ENCODE measurements at regions not wholly inside any gene's neighbourhood (a gene's known extent, or its start where the extent isn't known, plus 50 kb on each side); places are given as distances from the start of the nearest gene placed in this dataset.

DNA sequence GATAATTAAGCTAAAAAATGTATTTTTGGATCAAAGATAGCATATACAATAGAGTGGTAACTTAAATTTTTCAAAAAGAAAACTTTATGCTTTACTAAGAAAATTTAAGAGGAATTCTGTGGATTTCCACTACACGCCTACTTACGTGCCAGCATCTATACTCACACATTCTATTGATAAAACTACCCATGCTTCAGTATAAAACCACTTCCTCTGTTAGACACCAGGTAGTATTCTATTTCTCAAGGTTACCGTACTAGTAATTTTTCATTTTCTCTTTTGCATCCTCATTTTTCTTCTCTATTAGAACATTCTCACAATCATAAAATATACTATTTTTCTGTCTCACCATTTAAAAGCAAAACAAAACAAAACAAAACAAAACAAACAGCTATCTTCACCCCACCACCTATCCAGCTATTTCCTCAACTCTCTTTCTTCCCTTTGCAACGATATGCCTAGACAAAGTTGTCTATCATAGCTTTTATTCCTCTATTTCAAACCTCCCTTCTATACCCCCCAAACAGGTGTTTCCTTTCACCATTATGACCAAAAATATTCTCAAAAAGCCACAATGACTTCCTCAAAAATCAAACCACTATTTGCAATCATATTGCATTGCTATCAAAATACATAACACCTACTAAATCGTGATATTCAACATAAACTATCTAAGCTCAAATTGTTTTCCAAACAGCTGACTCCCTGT, 1652.0 kb downstream of the MRPL39 start:
- Mint-ChIP-seq H3K27ac (no peak overlapping the region), H3K4me3 (ENCODE audit: low read depth) (no peak overlapping the region), H3K27me3 (no peaks in the 10 kb centered on the region), H3K4me1 (ENCODE audit: low read depth) (no peaks in the 10 kb centered on the region), H3K9me3 (ENCODE audit: low read depth) (peaks cover 2% of the 10 kb centered on the region), H3K36me3 (ENCODE audit: insufficient read depth) (no peaks in the 10 kb centered on the region)
- DNase-seq (ENCODE audit: low spot score, unreplicated experiment), result no peak
- TF ChIP-seq, protein P1, sequence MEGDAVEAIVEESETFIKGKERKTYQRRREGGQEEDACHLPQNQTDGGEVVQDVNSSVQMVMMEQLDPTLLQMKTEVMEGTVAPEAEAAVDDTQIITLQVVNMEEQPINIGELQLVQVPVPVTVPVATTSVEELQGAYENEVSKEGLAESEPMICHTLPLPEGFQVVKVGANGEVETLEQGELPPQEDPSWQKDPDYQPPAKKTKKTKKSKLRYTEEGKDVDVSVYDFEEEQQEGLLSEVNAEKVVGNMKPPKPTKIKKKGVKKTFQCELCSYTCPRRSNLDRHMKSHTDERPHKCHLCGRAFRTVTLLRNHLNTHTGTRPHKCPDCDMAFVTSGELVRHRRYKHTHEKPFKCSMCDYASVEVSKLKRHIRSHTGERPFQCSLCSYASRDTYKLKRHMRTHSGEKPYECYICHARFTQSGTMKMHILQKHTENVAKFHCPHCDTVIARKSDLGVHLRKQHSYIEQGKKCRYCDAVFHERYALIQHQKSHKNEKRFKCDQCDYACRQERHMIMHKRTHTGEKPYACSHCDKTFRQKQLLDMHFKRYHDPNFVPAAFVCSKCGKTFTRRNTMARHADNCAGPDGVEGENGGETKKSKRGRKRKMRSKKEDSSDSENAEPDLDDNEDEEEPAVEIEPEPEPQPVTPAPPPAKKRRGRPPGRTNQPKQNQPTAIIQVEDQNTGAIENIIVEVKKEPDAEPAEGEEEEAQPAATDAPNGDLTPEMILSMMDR (IDR thresholded peaks at IDR 0.05; ENCODE audit: unreplicated experiment), result no peak

DNA sequence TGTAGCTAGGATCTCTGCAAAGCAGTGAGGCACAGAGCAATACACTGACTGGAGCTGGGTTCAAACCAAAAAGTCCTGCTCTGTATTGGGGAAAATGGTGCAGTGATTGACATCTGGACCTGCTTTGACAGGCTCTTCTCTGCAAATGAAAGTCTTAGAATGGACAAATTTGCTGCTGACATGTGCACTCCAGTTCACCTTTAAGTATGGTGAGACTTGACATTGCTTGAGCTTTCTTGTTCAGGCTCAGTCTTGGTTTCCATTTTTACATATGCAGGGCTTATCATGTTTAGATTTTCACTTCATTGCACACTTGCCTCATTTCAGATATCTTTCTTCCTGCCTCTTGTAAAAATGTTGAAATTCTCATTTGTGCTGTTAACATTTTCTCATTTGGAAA, 1655.0 kb downstream of the MRPL39 start:
- H3K36me3 Mint-ChIP-seq (ENCODE audit: insufficient read depth), result no peaks in the 10 kb centered on the region
- H3K27ac Mint-ChIP-seq, result no peak overlapping the region
- H3K4me3 Mint-ChIP-seq (ENCODE audit: low read depth), result no peak overlapping the region
- H3K4me1 Mint-ChIP-seq (ENCODE audit: low read depth), result no peaks in the 10 kb centered on the region
- TF ChIP-seq, protein P1 (IDR thresholded peaks at IDR 0.05; ENCODE audit: unreplicated experiment), result no peak
- no peak for DNase-seq (ENCODE audit: low spot score, unreplicated experiment)
- H3K27me3 Mint-ChIP-seq, result no peaks in the 10 kb centered on the region
- H3K9me3 Mint-ChIP-seq (ENCODE audit: low read depth), result peaks cover 6% of the 10 kb centered on the region

DNA sequence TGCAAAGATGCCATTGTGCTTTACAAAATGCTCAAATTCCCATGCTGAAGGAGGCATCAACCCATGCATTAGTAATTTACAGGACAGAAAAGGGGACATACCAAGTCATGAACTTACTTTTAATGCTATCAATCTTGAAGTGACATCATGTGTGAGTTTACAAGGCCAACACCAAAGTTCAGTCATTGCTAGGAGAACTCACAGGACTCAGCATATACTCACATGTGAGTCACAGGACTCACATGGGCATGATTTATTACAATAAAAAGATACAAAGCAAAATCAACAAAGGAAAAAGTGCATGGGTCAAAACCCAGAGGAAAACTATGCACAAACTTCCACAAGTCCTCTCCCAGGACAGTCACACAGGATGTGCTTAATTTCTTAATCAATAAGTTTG, 1656.0 kb downstream of the MRPL39 start:
- Mint-ChIP-seq H3K9me3 (ENCODE audit: low read depth) (peaks cover 12% of the 10 kb centered on the region), H3K4me3 (ENCODE audit: low read depth) (no peak overlapping the region), H3K27me3 (no peaks in the 10 kb centered on the region), H3K36me3 (ENCODE audit: insufficient read depth) (no peaks in the 10 kb centered on the region), H3K4me1 (ENCODE audit: low read depth) (no peaks in the 10 kb centered on the region), H3K27ac (no peak overlapping the region)
- no peak for DNase-seq (ENCODE audit: low spot score, unreplicated experiment)
- TF ChIP-seq, protein P1 (IDR thresholded peaks at IDR 0.05; ENCODE audit: unreplicated experiment), result no peak

DNA sequence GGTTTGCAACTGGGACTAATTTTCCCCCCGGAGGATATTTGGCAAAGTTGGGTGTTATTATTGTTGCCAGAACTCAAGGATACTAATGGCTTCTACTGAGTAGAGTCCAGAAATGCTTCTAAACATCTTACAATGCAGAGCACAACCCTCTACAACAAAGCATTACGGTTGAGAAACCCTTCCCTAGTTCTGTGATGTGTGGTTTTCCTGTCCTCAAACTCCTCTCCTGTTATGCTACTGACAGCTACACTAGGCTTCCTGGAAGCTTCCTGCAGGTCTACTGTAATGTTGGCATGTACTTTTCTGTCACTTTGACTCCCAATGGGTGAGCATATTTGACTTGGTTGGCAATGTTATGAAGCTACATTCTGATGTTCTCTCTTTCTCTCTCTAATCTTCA, 1656.9 kb downstream of the MRPL39 start:
- no peak overlapping the region for H3K27ac Mint-ChIP-seq
- DNase-seq (ENCODE audit: low spot score, unreplicated experiment), result no peak
- no peaks in the 10 kb centered on the region for H3K36me3 Mint-ChIP-seq (ENCODE audit: insufficient read depth)
- no peak overlapping the region for H3K4me3 Mint-ChIP-seq (ENCODE audit: low read depth)
- no peaks in the 10 kb centered on the region for H3K27me3 Mint-ChIP-seq
- TF ChIP-seq, protein P1 (IDR thresholded peaks at IDR 0.05; ENCODE audit: unreplicated experiment), result no peak
- H3K9me3 Mint-ChIP-seq (ENCODE audit: low read depth), result peaks cover 15% of the 10 kb centered on the region
- H3K4me1 Mint-ChIP-seq (ENCODE audit: low read depth), result no peaks in the 10 kb centered on the region

DNA sequence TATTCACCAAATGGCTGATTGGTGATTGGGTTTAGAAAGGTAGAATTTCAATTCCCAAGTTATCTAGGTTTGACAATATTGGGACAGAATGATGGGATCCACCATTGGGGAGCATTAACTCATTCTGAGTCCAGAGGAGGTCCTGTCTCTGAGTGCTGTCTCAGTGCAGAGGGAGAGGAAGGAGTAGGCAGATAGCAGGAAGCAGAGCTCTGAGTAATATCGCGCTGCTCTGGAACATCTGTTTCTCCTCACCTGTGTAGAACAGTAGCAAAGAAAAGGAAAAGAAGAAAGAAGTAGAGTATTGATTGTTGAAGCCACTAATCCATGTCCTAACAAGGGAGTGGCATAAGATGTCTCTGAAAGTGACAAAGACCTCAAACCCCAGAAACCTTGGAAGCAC, 1657.8 kb downstream of the MRPL39 start:
- no peaks in the 10 kb centered on the region for H3K4me1 Mint-ChIP-seq (ENCODE audit: low read depth)
- H3K27me3 Mint-ChIP-seq, result no peaks in the 10 kb centered on the region
- no peaks in the 10 kb centered on the region for H3K36me3 Mint-ChIP-seq (ENCODE audit: insufficient read depth)
- DNase-seq (ENCODE audit: low spot score, unreplicated experiment), result no peak
- no peak overlapping the region for H3K27ac Mint-ChIP-seq
- peaks cover 15% of the 10 kb centered on the region for H3K9me3 Mint-ChIP-seq (ENCODE audit: low read depth)
- no peak overlapping the region for H3K4me3 Mint-ChIP-seq (ENCODE audit: low read depth)
- TF ChIP-seq, protein P1 (IDR thresholded peaks at IDR 0.05; ENCODE audit: unreplicated experiment), result no peak
